ENCODE measurements at regions not wholly inside any gene's neighbourhood (a gene's known extent, or its start where the extent isn't known, plus 50 kb on each side); places are given as distances from the start of the nearest gene placed in this dataset.

- DNase-seq (ENCODE audit: extremely low read depth in 1 of 2, low read depth in 1 of 2), result no peak
Measured at GRCh38 chr9:78491402-78491801, 194.5 kb downstream of the PSAT1 start.

- no peak for DNase-seq (ENCODE audit: extremely low read depth in 1 of 2, low read depth in 1 of 2)
Measured at GRCh38 chr9:78493166-78493742, 196.3 kb downstream of the PSAT1 start.

- no peak for DNase-seq (ENCODE audit: extremely low read depth in 1 of 2, low read depth in 1 of 2)
Measured at GRCh38 chr9:78502566-78502965, 205.6 kb downstream of the PSAT1 start.

GRCh38 chr9:78505546-78505945 is 208.6 kb downstream of the PSAT1 start:
- no peak for DNase-seq (ENCODE audit: extremely low read depth in 1 of 2, low read depth in 1 of 2)

GRCh38 chr9:78507037-78507436 is 210.1 kb downstream of the PSAT1 start:
- DNase-seq (ENCODE audit: extremely low read depth in 1 of 2, low read depth in 1 of 2), result no peak

GRCh38 chr9:78510035-78510434 is 213.1 kb downstream of the PSAT1 start:
- DNase-seq (ENCODE audit: extremely low read depth in 1 of 2, low read depth in 1 of 2), result no peak

GRCh38 chr9:78515108-78515507 is 218.2 kb downstream of the PSAT1 start:
- DNase-seq (ENCODE audit: extremely low read depth in 1 of 2, low read depth in 1 of 2), result no peak

- DNase-seq (ENCODE audit: extremely low read depth in 1 of 2, low read depth in 1 of 2), result no peak
Measured at GRCh38 chr9:78519786-78520185, 222.9 kb downstream of the PSAT1 start.

- no peak for DNase-seq (ENCODE audit: extremely low read depth in 1 of 2, low read depth in 1 of 2)
Measured at GRCh38 chr9:78521680-78522079, 224.8 kb downstream of the PSAT1 start.

- DNase-seq (ENCODE audit: extremely low read depth in 1 of 2, low read depth in 1 of 2), result no peak
Measured at GRCh38 chr9:78525986-78526560, 229.1 kb downstream of the PSAT1 start.

GRCh38 chr9:78533500-78533899 is 236.6 kb downstream of the PSAT1 start:
- DNase-seq (ENCODE audit: extremely low read depth in 1 of 2, low read depth in 1 of 2), result no peak

GRCh38 chr9:78539188-78539587 is 242.3 kb downstream of the PSAT1 start:
- DNase-seq (ENCODE audit: extremely low read depth in 1 of 2, low read depth in 1 of 2), result no peak

GRCh38 chr9:78539904-78540303 is 243.0 kb downstream of the PSAT1 start:
- DNase-seq (ENCODE audit: extremely low read depth in 1 of 2, low read depth in 1 of 2), result no peak

GRCh38 chr9:78541868-78542443 is 245.0 kb downstream of the PSAT1 start:
- no peak for DNase-seq (ENCODE audit: extremely low read depth in 1 of 2, low read depth in 1 of 2)

GRCh38 chr9:78542491-78543181 is 245.7 kb downstream of the PSAT1 start:
- no peak for DNase-seq (ENCODE audit: extremely low read depth in 1 of 2, low read depth in 1 of 2)

- DNase-seq (ENCODE audit: extremely low read depth in 1 of 2, low read depth in 1 of 2), result no peak
Measured at GRCh38 chr9:78543353-78543752, 246.4 kb downstream of the PSAT1 start.

- DNase-seq (ENCODE audit: extremely low read depth in 1 of 2, low read depth in 1 of 2), result no peak
Measured at GRCh38 chr9:78544230-78544629, 247.3 kb downstream of the PSAT1 start.

GRCh38 chr9:78547831-78548230 is 250.9 kb downstream of the PSAT1 start:
- no peak for DNase-seq (ENCODE audit: extremely low read depth in 1 of 2, low read depth in 1 of 2)

GRCh38 chr9:78548670-78549069 is 251.7 kb downstream of the PSAT1 start:
- DNase-seq (ENCODE audit: extremely low read depth in 1 of 2, low read depth in 1 of 2), result no peak

GRCh38 chr9:78549711-78550110 is 252.8 kb downstream of the PSAT1 start:
- DNase-seq (ENCODE audit: extremely low read depth in 1 of 2, low read depth in 1 of 2), result no peak

- DNase-seq (ENCODE audit: extremely low read depth in 1 of 2, low read depth in 1 of 2), result no peak
Measured at GRCh38 chr9:78552802-78553201, 255.9 kb downstream of the PSAT1 start.

- DNase-seq (ENCODE audit: extremely low read depth in 1 of 2, low read depth in 1 of 2), result no peak
Measured at GRCh38 chr9:78557540-78557939, 260.6 kb downstream of the PSAT1 start.
